GM10266 (cell line): ENCODE measurements at regions not wholly inside any gene's neighbourhood (a gene's known extent, or its start where the extent isn't known, plus 50 kb on each side); places are given as distances from the start of the nearest gene placed in this dataset.

Experiments
- DNase-seq: peaks from one replicate; pipeline ENCODE4 v3.0.0; 2012; ENCODE audit errors: extremely low spot score
- CTCF ChIP-seq: IDR thresholded peaks from 2 replicates; pipeline ENCODE4 v1.5.1; 2012; ENCODE audit warnings: mild to moderate bottlenecking, low read depth; ENCODE audit not compliant: control insufficient read depth, insufficient read depth; ENCODE audit errors: missing control alignments

GRCh38 chr16:48811478-48811877, 201.5 kb upstream of the N4BP1 start:
- no peak for TF ChIP-seq CTCF
- no peak for DNase-seq

- no peak for DNase-seq
- TF ChIP-seq CTCF = no peak
These were observed 200.9 kb upstream of the N4BP1 start for GRCh38 chr16:48810803-48811453.

- no peak for TF ChIP-seq CTCF
- no peak for DNase-seq
These were observed 200.4 kb upstream of the N4BP1 start for GRCh38 chr16:48810436-48810802.

- TF ChIP-seq CTCF = no peak
- DNase-seq = no peak
These were observed 180.2 kb upstream of the N4BP1 start for GRCh38 chr16:48790151-48790550.

- DNase-seq = no peak
- no peak for TF ChIP-seq CTCF
These were observed 178.5 kb upstream of the N4BP1 start for GRCh38 chr16:48788475-48788874.

- TF ChIP-seq CTCF = no peak
- DNase-seq = no peak
These were observed 135.6 kb upstream of the N4BP1 start for GRCh38 chr16:48745541-48745940.

- no peak for DNase-seq
- TF ChIP-seq CTCF = no peak
These were observed 131.0 kb upstream of the N4BP1 start for GRCh38 chr16:48740964-48741363.
